ENCODE measurements at regions not wholly inside any gene's neighbourhood (a gene's known extent, or its start where the extent isn't known, plus 50 kb on each side); places are given as distances from the start of the nearest gene placed in this dataset.
"Not testable (repeated sequence)": the region's sequence is repeated elsewhere in the genome, so short reads cannot be mapped to it uniquely, and the experiment has no call there.

DNA sequence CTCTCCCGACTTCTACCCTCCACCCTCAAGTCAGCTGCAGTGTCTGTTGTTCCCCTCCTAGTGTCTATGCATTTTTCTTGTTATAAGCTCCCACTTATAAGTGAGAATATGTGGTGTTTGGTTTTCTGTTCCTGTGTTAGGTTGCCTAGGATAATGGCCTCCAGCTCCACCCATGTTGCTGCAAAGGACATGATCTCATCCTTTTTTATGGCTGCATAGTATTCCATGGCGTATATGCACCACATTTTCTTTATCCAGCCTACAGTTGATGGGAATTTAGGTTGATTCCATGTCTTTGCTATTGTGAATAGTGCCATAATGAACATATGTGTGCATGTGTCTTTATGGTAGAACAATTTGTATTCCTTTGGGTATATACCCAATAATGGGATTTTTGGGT is 80.7 kb downstream of the SPTSSA start:
- ATAC-seq; H3K4me3 ChIP-seq; DNase-seq; H3K4me1 ChIP-seq; H3K27ac ChIP-seq; H3K36me3 ChIP-seq; intact Hi-C loops (cut with DNase I); H3K9me3 ChIP-seq: not testable (repeated sequence)
- WGBS, 4 donors: 88 to 93% (median 91%) methylated on average over 2 of the region's 2 CpGs
- H3K27me3 ChIP-seq: peaks cover 0 to 12% (median 0%) of the 10 kb centered on the region in 9 donors

DNA sequence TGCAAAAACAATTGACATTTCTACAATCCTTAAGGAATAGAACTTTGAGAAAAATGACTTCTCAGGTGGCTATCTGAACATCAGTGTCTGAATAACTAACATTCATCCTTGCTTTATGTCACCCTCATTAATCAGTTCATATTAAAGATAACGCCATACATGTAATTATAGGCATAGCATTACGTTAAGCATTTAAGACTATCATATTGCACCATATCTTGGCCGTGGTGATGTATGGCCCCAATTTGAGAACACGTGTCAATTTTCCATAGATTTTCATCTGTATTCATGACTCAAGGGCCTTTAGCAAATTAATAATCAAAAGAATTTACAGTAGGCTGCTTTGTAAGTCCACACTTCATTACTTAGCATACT is 81.6 kb downstream of the SPTSSA start:
- ATAC-seq (no peak), DNase-seq (no peak)
- no peak overlapping the region for H3K4me3 ChIP-seq
- H3K36me3 ChIP-seq: no peaks in the 10 kb centered on the region
- WGBS, 4 donors: 81 to 90% (median 82%) methylated on average over 4 of the region's 4 CpGs
- no peaks in the 10 kb centered on the region for H3K4me1 ChIP-seq
- TF ChIP-seq, protein P1, sequence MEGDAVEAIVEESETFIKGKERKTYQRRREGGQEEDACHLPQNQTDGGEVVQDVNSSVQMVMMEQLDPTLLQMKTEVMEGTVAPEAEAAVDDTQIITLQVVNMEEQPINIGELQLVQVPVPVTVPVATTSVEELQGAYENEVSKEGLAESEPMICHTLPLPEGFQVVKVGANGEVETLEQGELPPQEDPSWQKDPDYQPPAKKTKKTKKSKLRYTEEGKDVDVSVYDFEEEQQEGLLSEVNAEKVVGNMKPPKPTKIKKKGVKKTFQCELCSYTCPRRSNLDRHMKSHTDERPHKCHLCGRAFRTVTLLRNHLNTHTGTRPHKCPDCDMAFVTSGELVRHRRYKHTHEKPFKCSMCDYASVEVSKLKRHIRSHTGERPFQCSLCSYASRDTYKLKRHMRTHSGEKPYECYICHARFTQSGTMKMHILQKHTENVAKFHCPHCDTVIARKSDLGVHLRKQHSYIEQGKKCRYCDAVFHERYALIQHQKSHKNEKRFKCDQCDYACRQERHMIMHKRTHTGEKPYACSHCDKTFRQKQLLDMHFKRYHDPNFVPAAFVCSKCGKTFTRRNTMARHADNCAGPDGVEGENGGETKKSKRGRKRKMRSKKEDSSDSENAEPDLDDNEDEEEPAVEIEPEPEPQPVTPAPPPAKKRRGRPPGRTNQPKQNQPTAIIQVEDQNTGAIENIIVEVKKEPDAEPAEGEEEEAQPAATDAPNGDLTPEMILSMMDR (IDR thresholded peaks at IDR 0.05): no peak
- no peak for TF ChIP-seq POLR2A (IDR thresholded peaks at IDR 0.05)
- H3K27me3 ChIP-seq: peaks cover 0 to 12% (median 0%) of the 10 kb centered on the region in 9 donors
- no peak overlapping the region for H3K27ac ChIP-seq
- intact Hi-C loops (cut with DNase I): no loop called here
- H3K9me3 ChIP-seq: peaks cover 0 to 4% (median 0%) of the 10 kb centered on the region in 12 donors

DNA sequence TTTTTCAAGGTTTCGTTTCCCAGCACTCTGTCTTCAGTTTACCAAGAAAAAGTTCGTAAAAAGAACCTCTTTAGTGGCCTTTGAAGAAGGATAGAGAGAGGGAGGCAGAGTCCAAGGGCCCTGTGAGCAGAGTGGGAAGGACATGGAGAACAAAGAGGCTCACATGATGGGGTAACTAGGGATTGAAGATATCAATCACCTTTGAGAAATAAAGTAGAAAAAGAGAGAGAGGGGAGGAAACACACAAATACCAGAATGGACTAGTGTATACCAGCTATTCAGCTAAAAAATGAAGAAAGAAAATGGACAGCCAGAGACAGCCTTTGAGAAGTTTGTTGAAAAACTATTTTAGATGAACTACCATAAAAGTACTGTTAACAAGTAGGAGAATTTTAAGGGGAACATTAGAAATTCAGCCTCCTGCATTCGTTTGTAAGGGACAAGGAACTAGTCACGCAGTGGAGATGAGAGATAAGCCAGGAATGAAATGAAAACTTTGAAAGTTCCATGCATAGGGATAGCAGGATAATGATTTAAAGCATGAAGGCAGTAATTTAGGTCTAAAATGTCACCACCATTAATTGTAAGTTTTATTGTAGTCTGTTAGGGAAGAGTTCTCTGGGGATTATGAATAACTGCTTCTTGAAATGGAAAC is 82.1 kb downstream of the SPTSSA start:
- Histone ChIP-seq H3K27ac (peak overlapping the region in 1 of 12 donors; percentile 27), H3K4me3 (no peak overlapping the region), H3K27me3 (peaks cover 0 to 12% (median 0%) of the 10 kb centered on the region in 9 donors), H3K36me3 (no peaks in the 10 kb centered on the region), H3K4me1 (no peaks in the 10 kb centered on the region), H3K9me3 (peaks cover 0 to 4% (median 0%) of the 10 kb centered on the region in 12 donors)
- DNase-seq (no peak), ATAC-seq (no peak)
- 50 to 68% (median 58%) methylated on average over 4 of the region's 4 CpGs for WGBS, 4 donors
- intact Hi-C loops (cut with DNase I): no loop called here
- TF ChIP-seq, protein P1 (IDR thresholded peaks at IDR 0.05): no peak
- no peak for TF ChIP-seq POLR2A (IDR thresholded peaks at IDR 0.05)

DNA sequence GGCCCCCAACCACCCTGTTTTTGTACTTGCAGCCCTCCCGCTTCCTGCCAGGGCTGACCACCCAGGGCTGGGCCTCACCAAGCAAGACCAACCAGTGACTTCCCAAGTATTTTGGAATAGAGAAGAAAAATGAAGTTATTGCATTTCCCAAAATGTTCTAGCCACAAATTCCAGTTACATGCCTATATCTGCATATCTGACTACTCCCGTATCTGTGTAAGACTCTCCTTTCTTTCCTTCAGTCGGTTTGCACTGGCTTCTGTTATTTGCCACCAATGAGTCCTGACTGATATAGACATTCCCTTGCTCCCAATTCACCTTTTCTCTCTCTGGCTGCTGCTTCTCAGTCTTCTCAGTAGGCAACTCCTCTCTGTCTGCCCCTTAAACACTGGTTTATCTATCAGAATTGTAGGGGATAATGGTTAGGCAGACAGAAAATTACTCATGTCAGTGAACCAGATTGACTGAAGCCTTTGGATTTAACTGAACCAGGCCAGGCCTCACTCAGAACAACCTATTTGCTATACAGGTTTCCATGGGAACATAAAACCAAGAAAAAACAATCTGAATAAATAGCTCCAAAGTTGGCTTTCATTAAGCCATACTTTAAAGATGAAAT is 85.3 kb downstream of the SPTSSA start:
- no peak overlapping the region for H3K4me3 ChIP-seq
- WGBS, 4 donors: 88 to 93% (median 92%) methylated on average over 3 of the region's 3 CpGs
- no peak overlapping the region for H3K27ac ChIP-seq
- TF ChIP-seq POLR2A (IDR thresholded peaks at IDR 0.05): no peak
- TF ChIP-seq, protein P1 (IDR thresholded peaks at IDR 0.05): no peak
- no peaks in the 10 kb centered on the region for H3K36me3 ChIP-seq
- H3K27me3 ChIP-seq: no peaks in the 10 kb centered on the region
- peaks cover 0 to 4% (median 0%) of the 10 kb centered on the region in 12 donors for H3K9me3 ChIP-seq
- no peak for ATAC-seq
- DNase-seq: no peak
- intact Hi-C loops (cut with DNase I): no loop called here
- H3K4me1 ChIP-seq: peaks cover 0 to 12% (median 0%) of the 10 kb centered on the region in 12 donors

All from heart left ventricle (tissue), 16 donors.